ENCODE measurements at regions not wholly inside any gene's neighbourhood (a gene's known extent, or its start where the extent isn't known, plus 50 kb on each side); places are given as distances from the start of the nearest gene placed in this dataset.

DNA sequence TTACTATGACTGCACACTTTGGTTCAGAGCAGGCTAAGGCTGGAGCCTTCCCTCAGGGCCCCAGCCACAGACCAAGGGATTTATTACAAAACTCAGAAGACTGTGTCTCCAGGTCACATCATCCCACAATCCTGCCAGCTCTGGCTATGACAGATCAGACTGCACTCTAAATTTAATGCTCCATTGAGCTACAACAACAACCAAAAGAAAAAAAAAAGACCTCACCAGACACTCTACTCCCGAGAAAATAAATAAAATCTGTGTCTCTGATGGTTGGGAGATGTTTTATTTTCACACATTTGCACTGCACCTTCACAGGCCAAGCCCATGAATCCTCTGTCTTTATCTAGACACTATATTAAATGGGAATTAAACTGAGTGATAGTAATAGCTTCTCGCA is 50.8 kb upstream of the CTNNB1 start:
- no peak for TF ChIP-seq POLR2A (IDR thresholded peaks at IDR 0.05)
- TF ChIP-seq, protein P1, sequence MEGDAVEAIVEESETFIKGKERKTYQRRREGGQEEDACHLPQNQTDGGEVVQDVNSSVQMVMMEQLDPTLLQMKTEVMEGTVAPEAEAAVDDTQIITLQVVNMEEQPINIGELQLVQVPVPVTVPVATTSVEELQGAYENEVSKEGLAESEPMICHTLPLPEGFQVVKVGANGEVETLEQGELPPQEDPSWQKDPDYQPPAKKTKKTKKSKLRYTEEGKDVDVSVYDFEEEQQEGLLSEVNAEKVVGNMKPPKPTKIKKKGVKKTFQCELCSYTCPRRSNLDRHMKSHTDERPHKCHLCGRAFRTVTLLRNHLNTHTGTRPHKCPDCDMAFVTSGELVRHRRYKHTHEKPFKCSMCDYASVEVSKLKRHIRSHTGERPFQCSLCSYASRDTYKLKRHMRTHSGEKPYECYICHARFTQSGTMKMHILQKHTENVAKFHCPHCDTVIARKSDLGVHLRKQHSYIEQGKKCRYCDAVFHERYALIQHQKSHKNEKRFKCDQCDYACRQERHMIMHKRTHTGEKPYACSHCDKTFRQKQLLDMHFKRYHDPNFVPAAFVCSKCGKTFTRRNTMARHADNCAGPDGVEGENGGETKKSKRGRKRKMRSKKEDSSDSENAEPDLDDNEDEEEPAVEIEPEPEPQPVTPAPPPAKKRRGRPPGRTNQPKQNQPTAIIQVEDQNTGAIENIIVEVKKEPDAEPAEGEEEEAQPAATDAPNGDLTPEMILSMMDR (IDR thresholded peaks at IDR 0.05): no peak

Data from breast epithelium (tissue), 3 donors.